ENCODE measurements at regions not wholly inside any gene's neighbourhood (a gene's known extent, or its start where the extent isn't known, plus 50 kb on each side); places are given as distances from the start of the nearest gene placed in this dataset.

DNA sequence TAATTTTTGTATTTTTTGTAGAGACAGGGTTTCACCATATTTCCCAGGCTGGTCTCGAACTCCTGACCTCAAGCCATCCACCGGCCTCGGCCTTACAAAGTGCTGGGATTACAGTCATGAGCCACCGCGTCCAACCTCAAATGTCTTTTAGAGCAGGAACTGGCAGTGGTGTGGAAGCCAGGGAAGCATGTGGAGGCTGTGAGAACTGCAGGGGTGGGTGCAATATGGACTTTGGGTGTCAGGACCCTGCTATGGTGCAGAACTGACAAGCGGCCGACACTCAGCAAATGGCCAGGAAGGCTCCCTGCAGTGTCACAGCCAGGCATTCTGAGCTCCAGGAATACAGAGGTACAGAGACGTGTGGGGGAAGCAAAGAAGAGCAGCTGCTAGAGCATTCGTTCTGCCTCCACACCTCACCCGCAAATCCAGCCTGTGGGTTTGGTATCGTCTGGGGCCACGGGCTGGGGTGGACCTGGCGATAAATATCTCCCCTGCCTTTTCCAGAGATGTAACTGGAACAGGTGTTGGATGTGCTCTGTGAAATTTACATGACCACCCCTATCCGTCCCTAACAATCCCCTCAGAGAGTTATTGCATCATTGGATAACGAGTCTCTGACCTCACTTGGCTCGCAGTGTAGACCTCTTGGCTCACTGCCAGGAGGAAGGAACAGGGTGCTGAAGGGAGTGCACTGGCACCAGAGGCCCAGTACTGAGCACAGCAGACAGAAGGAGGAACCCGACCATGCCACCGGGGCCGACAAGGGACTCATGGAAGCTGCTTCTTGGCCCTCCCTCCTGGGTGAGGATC lies 624.7 kb upstream of the B3GAT1 start:
- TF ChIP-seq, protein P1, sequence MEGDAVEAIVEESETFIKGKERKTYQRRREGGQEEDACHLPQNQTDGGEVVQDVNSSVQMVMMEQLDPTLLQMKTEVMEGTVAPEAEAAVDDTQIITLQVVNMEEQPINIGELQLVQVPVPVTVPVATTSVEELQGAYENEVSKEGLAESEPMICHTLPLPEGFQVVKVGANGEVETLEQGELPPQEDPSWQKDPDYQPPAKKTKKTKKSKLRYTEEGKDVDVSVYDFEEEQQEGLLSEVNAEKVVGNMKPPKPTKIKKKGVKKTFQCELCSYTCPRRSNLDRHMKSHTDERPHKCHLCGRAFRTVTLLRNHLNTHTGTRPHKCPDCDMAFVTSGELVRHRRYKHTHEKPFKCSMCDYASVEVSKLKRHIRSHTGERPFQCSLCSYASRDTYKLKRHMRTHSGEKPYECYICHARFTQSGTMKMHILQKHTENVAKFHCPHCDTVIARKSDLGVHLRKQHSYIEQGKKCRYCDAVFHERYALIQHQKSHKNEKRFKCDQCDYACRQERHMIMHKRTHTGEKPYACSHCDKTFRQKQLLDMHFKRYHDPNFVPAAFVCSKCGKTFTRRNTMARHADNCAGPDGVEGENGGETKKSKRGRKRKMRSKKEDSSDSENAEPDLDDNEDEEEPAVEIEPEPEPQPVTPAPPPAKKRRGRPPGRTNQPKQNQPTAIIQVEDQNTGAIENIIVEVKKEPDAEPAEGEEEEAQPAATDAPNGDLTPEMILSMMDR (IDR thresholded peaks at IDR 0.05): no peak
- TF ChIP-seq EZH2 (IDR thresholded peaks at IDR 0.05) (no peak), EZH2phosphoT487 (IDR thresholded peaks at IDR 0.05) (no peak)
